ENCODE measurements at regions not wholly inside any gene's neighbourhood (a gene's known extent, or its start where the extent isn't known, plus 50 kb on each side); places are given as distances from the start of the nearest gene placed in this dataset.

DNA sequence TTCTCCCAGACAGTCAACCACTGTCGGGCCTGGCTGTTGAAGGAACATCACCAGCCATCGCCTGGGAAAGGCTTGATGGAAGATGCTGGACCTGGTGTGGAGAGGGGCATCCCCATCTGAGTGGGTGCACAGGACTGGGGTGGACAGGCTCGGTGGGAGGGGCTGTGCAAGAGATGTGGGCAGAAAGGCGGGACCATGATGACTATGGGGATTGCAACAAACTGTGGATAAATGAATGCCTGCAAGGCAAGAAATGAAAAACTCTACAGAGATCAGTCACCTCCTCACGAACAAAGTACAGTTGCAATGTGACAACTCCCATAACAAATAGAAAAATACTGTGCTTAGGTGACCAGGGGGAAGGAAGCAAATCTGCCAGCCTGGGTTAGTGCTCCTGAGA lies 171.9 kb upstream of the GPR12 start:
- DNase-seq (ENCODE audit: low spot score), result no peak

DNA sequence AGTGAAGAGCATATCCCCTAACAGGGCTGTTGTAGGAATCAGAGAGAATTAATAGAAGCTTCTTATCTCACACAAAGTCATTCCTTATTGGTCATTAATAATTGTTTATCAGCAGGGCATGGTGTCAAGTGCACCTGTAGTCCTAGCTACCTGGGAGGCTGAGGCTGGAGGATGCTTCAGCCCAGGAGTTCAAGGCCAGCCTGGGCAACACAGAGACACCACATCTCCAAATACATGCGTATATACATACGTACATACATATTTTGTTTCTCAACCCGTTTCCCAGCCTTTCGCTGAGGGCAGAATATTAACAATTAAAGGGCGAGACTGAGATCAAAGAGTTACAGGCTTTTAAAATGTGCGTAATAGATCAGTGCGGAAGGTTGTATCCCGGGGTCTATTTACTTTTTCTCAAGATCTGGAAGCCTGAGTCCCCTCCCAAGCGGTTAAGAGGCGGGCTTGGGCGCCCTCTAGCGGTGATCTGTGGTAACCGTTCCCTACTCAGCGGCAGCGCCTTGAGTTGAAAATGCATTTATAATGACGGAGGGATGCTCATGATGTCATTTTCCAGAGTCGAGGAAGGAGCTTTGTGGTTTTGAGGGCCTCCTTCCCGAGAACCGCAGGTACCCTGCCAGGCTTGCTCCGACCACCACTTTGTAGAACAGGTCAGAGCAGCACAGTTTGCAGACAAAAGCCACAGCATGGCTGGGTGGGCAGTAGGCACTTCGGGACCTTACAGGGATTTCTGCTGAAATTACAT lies 169.6 kb upstream of the GPR12 start:
- peak; percentile 71 for DNase-seq (ENCODE audit: low spot score)

- DNase-seq (ENCODE audit: low spot score), result no peak
These were observed 166.9 kb upstream of the GPR12 start for GRCh38 chr13:26927511-26927910.

- DNase-seq (ENCODE audit: low spot score), result no peak
These were observed 165.8 kb upstream of the GPR12 start for GRCh38 chr13:26926371-26926770.

- DNase-seq (ENCODE audit: low spot score), result no peak
These were observed 163.4 kb upstream of the GPR12 start for GRCh38 chr13:26923824-26924605.

- no peak for DNase-seq (ENCODE audit: low spot score)
These were observed 161.3 kb upstream of the GPR12 start for GRCh38 chr13:26921918-26922317.

DNA sequence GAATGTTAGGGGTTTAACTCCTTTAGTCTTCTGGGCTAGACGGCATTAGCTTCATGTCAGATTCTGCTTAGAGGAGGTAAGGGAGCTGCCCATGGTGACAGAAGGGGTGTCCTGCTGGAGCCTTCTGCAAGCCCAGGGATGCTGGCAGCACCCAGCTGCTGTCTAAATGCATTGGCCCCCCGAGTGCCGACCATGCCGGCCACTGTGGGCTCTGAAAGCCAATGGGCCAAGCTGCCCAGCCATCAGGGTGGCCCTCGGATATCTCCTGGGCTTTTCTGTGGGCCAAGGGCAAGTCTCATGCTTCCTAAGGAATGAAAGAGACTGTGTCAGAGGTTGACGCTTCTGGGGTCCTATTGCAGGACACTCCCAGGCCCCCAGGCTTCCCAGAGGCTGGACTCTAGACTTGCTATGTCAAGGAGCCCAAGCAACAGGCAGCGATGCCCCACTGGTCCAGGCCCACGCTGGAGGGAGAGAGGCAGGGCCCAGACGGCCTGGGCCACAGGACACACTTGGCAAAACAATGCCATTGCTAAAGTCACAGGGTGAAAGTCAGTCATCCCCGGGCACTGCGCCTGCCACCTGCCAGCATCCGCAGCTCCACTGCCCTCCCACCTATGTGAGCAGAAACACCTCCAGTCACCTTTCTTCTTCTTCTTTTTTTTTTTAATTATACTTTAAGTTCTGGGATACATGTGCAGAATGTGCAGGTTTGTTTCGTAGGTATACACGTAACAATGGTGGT lies 160.2 kb upstream of the GPR12 start:
- DNase-seq (ENCODE audit: low spot score), result no peak

DNA sequence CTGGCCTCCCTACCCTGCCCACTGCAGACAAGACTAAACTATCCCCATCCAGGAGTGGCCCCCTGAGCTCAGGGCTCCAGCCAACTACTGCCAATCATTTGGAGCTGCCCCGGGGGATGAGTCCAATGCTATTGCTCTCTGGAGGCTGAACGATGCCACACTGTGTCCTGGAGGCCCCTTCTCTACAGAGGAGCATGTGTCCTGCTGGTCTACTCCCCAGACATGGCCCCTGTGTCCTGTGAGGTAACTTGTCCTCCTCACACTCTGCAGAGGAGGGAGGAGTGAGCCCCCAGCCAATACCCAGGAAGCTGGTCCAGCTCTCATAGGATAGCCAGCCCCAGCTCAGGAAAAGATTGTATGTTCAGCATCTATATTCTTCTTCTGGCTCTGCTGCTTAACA lies 159.1 kb upstream of the GPR12 start:
- no peak for DNase-seq (ENCODE audit: low spot score)

DNA sequence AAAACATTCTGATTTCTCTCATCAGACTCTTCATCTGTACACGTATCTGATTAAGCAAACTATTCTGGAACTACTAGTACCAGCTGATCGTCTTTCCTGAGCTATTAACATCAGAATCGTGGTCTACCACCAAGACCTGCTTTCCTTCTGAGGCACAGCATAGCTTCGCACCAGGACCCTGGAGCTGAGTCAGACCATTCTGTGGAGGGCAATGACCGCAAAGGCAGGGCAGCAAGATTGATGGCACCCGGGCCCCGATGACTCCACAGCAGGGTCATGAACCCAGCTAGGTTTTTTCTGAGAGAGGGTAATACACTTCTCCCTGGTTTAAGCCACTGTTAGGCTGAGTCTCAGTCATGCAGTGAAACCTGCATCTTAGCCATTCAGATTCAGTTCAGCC lies 158.7 kb upstream of the GPR12 start:
- no peak for DNase-seq (ENCODE audit: low spot score)

DNA sequence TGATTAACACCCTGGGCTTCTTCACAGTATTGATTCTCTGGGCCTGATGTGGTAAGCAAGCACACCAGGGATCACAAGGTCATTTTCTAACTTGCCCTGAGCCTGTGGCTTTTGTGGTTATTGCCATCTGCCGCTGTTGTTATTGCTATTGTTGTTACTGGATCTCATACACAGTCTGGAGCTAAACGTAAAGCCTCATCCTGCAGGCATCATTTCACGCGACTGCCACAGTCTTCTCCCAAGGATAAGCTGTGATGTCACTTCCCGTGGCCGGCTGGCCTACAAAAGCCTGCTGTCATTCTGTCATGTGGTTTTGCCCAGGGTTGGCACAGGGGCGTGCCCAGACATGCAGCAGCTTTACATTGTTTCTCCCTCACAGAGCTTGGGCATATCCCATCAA lies 154.0 kb upstream of the GPR12 start:
- DNase-seq (ENCODE audit: low spot score), result no peak

DNA sequence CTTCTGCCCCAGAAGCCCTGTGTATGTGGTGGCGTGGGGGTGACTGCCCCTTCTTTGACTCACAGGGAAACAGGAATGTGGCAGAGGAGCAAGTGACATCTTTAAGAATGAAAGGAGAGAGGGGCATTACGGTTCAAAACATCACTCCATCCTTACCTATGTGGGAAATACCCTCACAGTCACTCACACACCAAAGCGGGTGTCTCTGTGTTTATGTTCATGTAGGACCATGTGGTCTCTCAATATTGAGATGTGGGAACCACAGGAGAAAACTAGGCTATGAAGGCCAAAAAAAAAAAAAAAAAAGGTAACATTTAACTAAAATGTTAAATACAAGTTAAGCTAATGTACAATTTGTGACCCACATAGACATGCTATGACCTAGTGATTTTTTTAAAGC lies 153.6 kb upstream of the GPR12 start:
- no peak for DNase-seq (ENCODE audit: low spot score)

DNA sequence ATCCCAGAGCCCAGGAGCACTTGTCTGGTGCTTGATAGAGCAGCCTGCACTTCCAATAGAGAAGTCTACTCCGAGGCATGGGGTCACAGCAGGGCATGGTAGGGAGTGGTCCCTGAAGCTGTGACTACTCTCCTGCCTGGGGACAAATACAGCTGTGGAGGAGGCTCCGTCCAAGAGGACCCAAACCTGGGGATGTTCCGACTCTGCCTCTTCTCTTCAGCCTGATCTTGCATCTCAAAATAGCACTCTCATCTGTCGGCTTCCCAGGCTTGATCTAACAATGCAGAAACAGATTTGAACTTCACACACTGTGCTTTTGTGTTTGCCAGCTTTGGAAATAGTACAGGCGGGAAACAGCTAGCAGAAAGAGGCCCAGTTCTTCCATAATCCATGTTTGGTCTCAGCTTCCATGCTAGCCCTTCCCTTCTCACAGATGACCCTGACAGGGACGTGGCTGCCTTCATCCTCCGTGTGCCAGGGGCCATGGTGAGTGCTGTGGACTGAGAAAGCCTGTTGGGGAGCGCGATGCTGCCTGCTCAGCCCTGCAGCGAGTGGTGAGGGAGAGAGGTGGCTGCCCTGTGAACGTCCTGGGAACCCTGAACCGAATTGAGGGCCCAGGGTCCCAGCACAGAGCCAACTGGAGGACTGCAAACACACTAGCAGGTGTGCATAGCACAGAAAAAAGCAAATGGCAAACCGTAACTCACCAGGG lies 150.3 kb upstream of the GPR12 start:
- DNase-seq (ENCODE audit: low spot score), result no peak

GRCh38 chr13:26909477-26909876 lies 148.9 kb upstream of the GPR12 start:
- no peak for DNase-seq (ENCODE audit: low spot score)

DNA sequence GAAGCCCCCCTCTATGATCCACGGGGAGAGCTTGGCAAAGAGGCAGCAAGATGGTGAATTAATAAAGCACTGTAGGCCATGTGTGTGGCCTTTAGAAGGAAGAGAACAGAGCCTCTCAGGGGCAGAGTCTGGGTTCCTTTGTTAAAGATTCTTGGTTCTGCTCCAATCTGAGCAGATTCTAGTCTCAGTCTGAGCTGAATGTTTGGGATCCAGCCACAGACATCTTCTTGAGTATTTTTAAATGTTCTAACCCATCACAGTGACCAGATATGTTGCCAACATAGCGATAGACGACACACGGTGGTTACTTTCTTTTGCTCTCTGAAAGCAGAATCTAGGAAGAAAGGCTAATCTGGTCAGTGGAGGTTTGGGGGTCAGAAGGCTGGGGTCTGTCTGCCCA lies 147.5 kb upstream of the GPR12 start:
- no peak for DNase-seq (ENCODE audit: low spot score)

- DNase-seq (ENCODE audit: low spot score), result no peak
These were observed 138.6 kb upstream of the GPR12 start for GRCh38 chr13:26899202-26899601.

GRCh38 chr13:26897706-26898550 lies 137.3 kb upstream of the GPR12 start:
- no peak for DNase-seq (ENCODE audit: low spot score)

DNA sequence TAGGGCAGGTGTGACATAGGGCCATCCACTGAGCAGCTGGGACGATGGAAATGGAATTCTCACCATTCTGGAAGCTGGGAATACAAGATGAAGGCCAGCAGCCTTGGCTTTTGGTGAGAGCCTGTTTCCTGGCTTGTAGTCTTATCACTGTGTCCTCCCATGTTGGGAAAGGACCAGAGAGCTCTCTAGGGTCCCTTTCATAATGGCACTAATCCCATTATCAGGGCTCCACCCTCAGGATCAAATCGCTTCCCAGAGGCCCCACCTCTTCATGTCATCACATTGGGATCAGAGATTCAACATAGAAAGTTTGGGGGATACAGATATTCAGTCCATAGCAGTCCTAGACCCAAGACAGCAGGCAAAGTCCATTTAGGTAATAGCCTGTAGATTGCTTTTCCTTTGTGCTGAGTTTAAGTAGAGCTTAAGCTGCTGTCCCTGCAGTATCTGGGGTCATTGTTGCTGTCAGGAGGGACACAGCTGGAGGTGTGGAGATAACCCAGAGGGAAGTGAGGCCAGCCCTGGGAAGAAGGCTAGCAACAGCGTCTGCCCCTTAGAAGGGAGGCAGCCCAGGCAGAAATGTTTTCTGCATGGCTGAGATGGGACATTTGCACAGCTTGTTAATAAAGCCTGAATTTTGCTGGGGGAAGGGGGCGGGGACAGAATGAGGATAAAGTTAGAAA lies 136.5 kb upstream of the GPR12 start:
- DNase-seq (ENCODE audit: low spot score), result no peak

GRCh38 chr13:26895808-26896466 lies 135.4 kb upstream of the GPR12 start:
- DNase-seq (ENCODE audit: low spot score), result no peak

- DNase-seq (ENCODE audit: low spot score), result no peak
These were observed 134.7 kb upstream of the GPR12 start for GRCh38 chr13:26895081-26895807.

- no peak for DNase-seq (ENCODE audit: low spot score)
These were observed 128.0 kb upstream of the GPR12 start for GRCh38 chr13:26888632-26889031.
